Activated CD4-positive, CD25-positive, alpha-beta regulatory T cell (primary cell): ENCODE measurements at regions not wholly inside any gene's neighbourhood (a gene's known extent, or its start where the extent isn't known, plus 50 kb on each side); places are given as distances from the start of the nearest gene placed in this dataset.

Experiments used
- DNase-seq, 4 experiments: peaks; one replicate each; lab custom pipeline; 2025; lab: John Stamatoyannopoulos, UW

- DNase-seq: no peak
These were observed 68.3 kb downstream of the CEBPB start for GRCh38 chr20:50258790-50259483.

GRCh38 chr20:50259705-50260478 lies 69.3 kb downstream of the CEBPB start:
- DNase-seq: no peak

- no peak for DNase-seq
These were observed 70.0 kb downstream of the CEBPB start for GRCh38 chr20:50260479-50261221.

GRCh38 chr20:50261471-50262212 lies 71.0 kb downstream of the CEBPB start:
- DNase-seq: no peak

- no peak for DNase-seq
These were observed 73.2 kb downstream of the CEBPB start for GRCh38 chr20:50263831-50264230.

- DNase-seq: no peak
These were observed 74.0 kb downstream of the CEBPB start for GRCh38 chr20:50264534-50265145.

- DNase-seq: no peak
These were observed 74.8 kb downstream of the CEBPB start for GRCh38 chr20:50265245-50265946.

- no peak for DNase-seq
These were observed 75.8 kb downstream of the CEBPB start for GRCh38 chr20:50266293-50267040.

GRCh38 chr20:50267041-50267865 lies 76.6 kb downstream of the CEBPB start:
- DNase-seq: no peak

GRCh38 chr20:50267866-50268219 lies 77.2 kb downstream of the CEBPB start:
- DNase-seq: no peak

GRCh38 chr20:50269091-50270033 lies 78.7 kb downstream of the CEBPB start:
- DNase-seq: no peak

- no peak for DNase-seq
These were observed 79.4 kb downstream of the CEBPB start for GRCh38 chr20:50270034-50270395.

- DNase-seq: no peak
These were observed 79.9 kb downstream of the CEBPB start for GRCh38 chr20:50270569-50270968.

- DNase-seq: no peak
These were observed 80.5 kb downstream of the CEBPB start for GRCh38 chr20:50271176-50271575.

- no peak for DNase-seq
These were observed 81.0 kb downstream of the CEBPB start for GRCh38 chr20:50271612-50272011.

GRCh38 chr20:50272030-50272723 lies 81.5 kb downstream of the CEBPB start:
- DNase-seq: no peak

GRCh38 chr20:50272724-50273446 lies 82.3 kb downstream of the CEBPB start:
- DNase-seq: no peak
